Fibroblast of the aortic adventitia (primary cell): ENCODE measurements at regions not wholly inside any gene's neighbourhood (a gene's known extent, or its start where the extent isn't known, plus 50 kb on each side); places are given as distances from the start of the nearest gene placed in this dataset.
A peak's percentile ranks its signal among the peaks of the same experiment; 100 is the strongest.

ENCODE experiments used
- DNase-seq: peaks from one replicate; pipeline ENCODE4 v3.0.0-alpha.2; 2010; ENCODE audit warnings: low read depth
- H3K4me3 ChIP-seq: 2 replicates; pipeline ENCODE4 v1.5.1; 2011; ENCODE audit warnings: low read depth, mild to moderate bottlenecking, control low read depth, low read length, moderate library complexity
- TF ChIP-seq, protein P1 (sequence below): IDR thresholded peaks from 2 replicates; pipeline ENCODE4 v1.5.1; 2011; ENCODE audit warnings: mild to moderate bottlenecking, low read length, control low read depth, inconsistent platforms; ENCODE audit not compliant: insufficient read depth

DNA sequence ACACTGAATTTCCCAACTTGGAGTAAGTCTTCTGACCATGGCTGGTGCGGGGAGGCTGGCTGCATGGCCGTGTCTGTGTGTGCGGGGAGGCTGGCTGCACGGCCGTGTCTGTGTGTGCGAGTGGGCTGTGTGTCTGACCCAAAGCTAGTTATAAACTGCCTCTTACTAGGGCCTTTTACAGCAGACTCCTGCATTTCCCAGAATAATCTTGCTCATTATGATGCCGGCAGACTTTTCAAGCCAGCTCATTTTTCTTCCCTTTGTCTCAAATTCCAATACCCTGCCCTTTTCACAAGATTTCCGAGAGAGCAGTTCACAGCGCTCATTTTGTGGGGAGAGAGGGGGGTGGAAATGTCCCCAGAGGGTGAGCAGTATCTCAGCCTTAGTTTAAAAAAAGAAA lies 470.7 kb upstream of the BRINP1 start:
- peak; percentile 11 for DNase-seq
- H3K4me3 ChIP-seq: no peak overlapping the region
- TF ChIP-seq, protein P1, sequence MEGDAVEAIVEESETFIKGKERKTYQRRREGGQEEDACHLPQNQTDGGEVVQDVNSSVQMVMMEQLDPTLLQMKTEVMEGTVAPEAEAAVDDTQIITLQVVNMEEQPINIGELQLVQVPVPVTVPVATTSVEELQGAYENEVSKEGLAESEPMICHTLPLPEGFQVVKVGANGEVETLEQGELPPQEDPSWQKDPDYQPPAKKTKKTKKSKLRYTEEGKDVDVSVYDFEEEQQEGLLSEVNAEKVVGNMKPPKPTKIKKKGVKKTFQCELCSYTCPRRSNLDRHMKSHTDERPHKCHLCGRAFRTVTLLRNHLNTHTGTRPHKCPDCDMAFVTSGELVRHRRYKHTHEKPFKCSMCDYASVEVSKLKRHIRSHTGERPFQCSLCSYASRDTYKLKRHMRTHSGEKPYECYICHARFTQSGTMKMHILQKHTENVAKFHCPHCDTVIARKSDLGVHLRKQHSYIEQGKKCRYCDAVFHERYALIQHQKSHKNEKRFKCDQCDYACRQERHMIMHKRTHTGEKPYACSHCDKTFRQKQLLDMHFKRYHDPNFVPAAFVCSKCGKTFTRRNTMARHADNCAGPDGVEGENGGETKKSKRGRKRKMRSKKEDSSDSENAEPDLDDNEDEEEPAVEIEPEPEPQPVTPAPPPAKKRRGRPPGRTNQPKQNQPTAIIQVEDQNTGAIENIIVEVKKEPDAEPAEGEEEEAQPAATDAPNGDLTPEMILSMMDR: no peak

- no peak overlapping the region for H3K4me3 ChIP-seq
- DNase-seq: no peak
- TF ChIP-seq, protein P1: no peak
These were observed 469.0 kb upstream of the BRINP1 start for GRCh38 chr9:119838210-119838609.

DNA sequence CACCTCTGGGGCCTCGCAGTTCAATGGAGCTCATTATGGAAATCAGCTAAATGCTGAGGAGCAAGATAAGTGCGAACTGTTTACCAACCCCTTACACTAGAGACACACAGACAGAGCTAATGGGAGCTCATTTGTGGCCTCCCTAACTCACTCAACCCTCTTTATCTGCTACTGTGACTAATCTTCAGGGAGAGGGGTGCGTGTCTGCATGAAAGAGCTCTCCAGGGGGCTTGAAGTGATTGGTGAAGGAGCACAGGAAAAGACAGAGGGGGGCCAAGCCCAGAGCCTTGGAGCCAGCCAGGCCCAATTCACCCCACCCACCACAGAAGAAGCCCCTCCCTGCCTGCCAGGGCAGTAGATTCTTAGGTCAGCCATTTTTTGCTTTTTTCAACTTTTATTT lies 466.8 kb upstream of the BRINP1 start:
- TF ChIP-seq, protein P1: no peak
- no peak for DNase-seq

DNA sequence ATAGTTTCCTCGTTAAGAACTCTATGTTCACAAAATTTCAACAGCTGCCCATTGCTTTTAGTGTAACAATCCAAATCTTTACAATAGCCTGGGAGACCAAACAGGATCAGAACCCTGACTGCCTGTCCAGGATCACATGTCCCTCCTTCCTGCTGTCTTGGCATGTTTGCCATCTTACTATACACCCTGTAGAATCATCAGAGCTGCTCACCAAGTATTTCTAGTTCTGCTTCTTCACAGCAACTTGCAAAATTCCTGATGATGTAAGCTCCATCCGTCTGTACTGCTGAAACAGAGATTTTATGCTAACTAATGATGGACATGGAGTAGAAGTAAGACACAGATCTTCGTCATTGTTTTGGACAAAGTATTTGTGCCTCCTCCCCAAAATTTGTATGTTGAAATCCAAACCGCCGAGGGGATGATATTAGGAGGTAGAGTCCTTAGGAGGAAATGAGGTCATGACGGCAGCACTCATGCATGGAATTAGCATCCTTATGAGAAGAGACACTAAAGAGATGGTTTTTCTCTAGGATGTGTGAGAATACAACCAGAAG lies 464.9 kb upstream of the BRINP1 start:
- TF ChIP-seq, protein P1: no peak
- H3K4me3 ChIP-seq: no peak overlapping the region
- no peak for DNase-seq

More for the DNA sequence above, 466.8 kb upstream of the BRINP1 start:
- no peak overlapping the region for H3K4me3 ChIP-seq

DNA sequence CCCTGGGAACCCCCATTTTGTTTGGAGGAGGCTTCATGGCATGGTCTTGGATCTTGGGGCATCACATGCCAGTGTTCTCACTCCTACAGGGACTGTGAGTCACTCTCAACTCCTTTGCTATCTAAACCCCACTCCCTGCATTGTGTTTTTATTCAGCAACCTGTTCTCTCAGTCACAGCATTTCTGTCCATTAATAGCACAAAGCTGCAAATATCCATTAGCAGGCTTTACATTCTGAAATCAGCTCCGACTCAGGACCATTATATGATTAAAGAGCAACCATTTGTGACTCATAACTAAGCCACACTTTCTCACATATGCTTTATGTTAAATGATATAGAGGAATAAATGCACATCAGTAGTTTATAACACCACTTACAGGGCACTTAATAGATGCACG lies 462.1 kb upstream of the BRINP1 start:
- H3K4me3 ChIP-seq: no peak overlapping the region
- no peak for DNase-seq
- TF ChIP-seq, protein P1: no peak

DNA sequence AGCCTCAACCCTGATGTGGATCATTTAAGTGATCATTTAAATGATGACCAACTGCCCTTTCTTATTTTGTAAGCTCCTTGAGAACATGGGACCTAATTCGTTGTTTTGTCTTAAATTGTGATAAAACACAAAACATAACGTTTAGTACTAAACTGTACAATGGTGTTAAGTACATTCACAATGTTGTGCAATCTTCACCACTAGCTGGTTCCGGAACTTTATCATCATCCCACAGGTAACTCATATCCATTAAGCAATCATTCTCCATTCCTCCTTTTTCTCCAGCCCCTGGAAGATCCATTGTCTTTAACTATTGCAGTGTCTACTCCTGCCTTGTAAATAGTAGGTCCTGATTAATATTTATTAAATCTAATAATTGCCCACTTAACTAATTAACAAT lies 460.5 kb upstream of the BRINP1 start:
- H3K4me3 ChIP-seq: no peak overlapping the region
- DNase-seq: no peak
- TF ChIP-seq, protein P1: no peak

- no peak for DNase-seq
- H3K4me3 ChIP-seq: no peak overlapping the region
- TF ChIP-seq, protein P1: no peak
These were observed 460.0 kb upstream of the BRINP1 start for GRCh38 chr9:119829186-119829585.
